Uterus (tissue), 3 donors: ENCODE measurements at regions not wholly inside any gene's neighbourhood (a gene's known extent, or its start where the extent isn't known, plus 50 kb on each side); places are given as distances from the start of the nearest gene placed in this dataset.
"Not testable (repeated sequence)": the region's sequence is repeated elsewhere in the genome, so short reads cannot be mapped to it uniquely, and the experiment has no call there.

ENCODE experiments used
- DNase-seq, 2 donors: peaks; one replicate each; pipeline ENCODE4 v3.0.0-alpha.2; 2019 to 2020
- H3K27ac ChIP-seq, 2 donors: fragments of 200-600 bp; sonication (generic); 1 replicate in 1 of 2; 2 replicates in 1 of 2; pipeline ENCODE4 v1.5.1; 2016 to 2018
- H3K27me3 ChIP-seq, 2 donors: fragments of 200-600 bp; sonication (generic); one replicate each; pipeline ENCODE4 v1.5.1; 2018 to 2019; ENCODE audit warnings: control low read depth in 1 of 2
- H3K36me3 ChIP-seq, 2 donors: fragments of 200-600 bp; sonication (generic); one replicate each; pipeline ENCODE4 v1.5.1; 2019; ENCODE audit warnings: control low read depth in 1 of 2
- H3K4me1 ChIP-seq, 2 donors: fragments of 200-600 bp; sonication (generic); one replicate each; pipeline ENCODE4 v1.5.1; 2018 to 2019; ENCODE audit warnings: control low read depth in 1 of 2
- H3K4me3 ChIP-seq, 2 donors: fragments of 200-600 bp; sonication (generic); 1 replicate in 1 of 2; 2 replicates in 1 of 2; pipeline ENCODE4 v1.5.1; 2018 to 2019; ENCODE audit warnings: mild to moderate bottlenecking in 1 of 2
- H3K9me3 ChIP-seq, 2 donors: fragments of 200-600 bp; sonication (generic); one replicate each; pipeline ENCODE4 v1.5.1; 2019; ENCODE audit warnings: control low read depth in 1 of 2
- POLR2A ChIP-seq, 2 donors: fragments of 450-650 bp; IDR thresholded peaks; one replicate each; pipeline ENCODE4 v1.6.1; 2016; ENCODE audit warnings: antibody characterized with exemption in 2 of 2, mild to moderate bottlenecking in 1 of 2, moderate library complexity in 1 of 2
- intact Hi-C: fragments of 100-400 bp; cut with DNase I; formaldehyde crosslinking; loops from one replicate; pipeline ENCODE4 v1.15.1; 2023; ENCODE audit warnings: low total_unique reads
- TF ChIP-seq, protein P1 (sequence below), 4 experiments: fragments of 200-600 bp in 2 of 4; fragments of 450-650 bp in 2 of 4; sonication (generic) in 2 of 4; IDR thresholded peaks; one replicate each; pipeline ENCODE4 v1.5.1; 2016 to 2019; ENCODE audit warnings: antibody characterized with exemption in 4 of 4, mild to moderate bottlenecking in 2 of 4, moderate library complexity in 1 of 4
- donor health status: DM: yes; HTN: yes; CAD: no.

DNA sequence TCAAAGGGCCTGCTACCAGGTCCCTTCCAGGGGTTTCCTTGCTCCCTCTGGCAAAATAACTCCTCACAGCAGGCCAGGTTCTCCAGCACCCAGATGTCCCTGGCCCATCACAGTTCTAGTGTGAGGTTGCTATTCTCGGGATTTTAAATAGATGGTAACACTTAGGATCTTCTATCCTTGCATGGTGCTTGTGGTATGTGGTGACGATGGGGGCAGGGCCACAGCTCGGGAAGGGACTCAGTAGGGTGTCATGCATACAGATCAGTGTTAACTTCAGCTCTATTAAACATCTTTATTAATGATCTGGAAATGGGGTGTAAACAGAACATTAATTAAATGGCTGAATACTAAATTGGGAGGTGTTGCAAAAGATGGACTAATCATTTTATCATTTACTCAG is 323.8 kb downstream of the QKI start:
- Histone ChIP-seq H3K4me1 (no peaks in the 10 kb centered on the region), H3K36me3 (no peaks in the 10 kb centered on the region), H3K27ac (no peak overlapping the region), H3K4me3 (no peak overlapping the region), H3K9me3 (no peaks in the 10 kb centered on the region), H3K27me3 (no peaks in the 10 kb centered on the region)
- intact Hi-C loops: no loop called here
- no peak for DNase-seq
- TF ChIP-seq POLR2A (IDR thresholded peaks at IDR 0.05): no peak
- TF ChIP-seq, protein P1, sequence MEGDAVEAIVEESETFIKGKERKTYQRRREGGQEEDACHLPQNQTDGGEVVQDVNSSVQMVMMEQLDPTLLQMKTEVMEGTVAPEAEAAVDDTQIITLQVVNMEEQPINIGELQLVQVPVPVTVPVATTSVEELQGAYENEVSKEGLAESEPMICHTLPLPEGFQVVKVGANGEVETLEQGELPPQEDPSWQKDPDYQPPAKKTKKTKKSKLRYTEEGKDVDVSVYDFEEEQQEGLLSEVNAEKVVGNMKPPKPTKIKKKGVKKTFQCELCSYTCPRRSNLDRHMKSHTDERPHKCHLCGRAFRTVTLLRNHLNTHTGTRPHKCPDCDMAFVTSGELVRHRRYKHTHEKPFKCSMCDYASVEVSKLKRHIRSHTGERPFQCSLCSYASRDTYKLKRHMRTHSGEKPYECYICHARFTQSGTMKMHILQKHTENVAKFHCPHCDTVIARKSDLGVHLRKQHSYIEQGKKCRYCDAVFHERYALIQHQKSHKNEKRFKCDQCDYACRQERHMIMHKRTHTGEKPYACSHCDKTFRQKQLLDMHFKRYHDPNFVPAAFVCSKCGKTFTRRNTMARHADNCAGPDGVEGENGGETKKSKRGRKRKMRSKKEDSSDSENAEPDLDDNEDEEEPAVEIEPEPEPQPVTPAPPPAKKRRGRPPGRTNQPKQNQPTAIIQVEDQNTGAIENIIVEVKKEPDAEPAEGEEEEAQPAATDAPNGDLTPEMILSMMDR (IDR thresholded peaks at IDR 0.05): no peak

DNA sequence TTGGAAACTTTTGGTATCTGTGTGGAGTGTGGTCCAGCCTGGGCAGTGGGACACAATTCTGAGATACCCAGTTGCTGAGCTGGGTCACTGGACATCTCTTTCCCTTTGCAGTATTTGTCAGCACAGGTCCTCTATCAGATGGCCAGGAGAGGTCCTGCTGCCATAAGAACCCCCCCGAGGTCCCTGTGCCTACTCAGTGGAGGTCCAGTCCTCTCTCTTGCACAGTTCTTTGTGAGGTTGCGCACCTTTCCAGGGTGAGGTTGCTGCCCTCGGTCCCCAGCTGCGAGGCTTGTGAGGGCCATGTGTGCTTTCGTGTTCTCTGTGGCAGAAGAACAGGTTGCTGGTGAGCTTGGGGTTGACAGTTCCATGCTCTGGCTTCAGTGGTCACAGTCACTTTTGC is 320.6 kb downstream of the QKI start:
- no peaks in the 10 kb centered on the region for H3K36me3 ChIP-seq
- no peaks in the 10 kb centered on the region for H3K27me3 ChIP-seq
- H3K4me1 ChIP-seq: no peaks in the 10 kb centered on the region
- DNase-seq: no peak
- no peak overlapping the region for H3K4me3 ChIP-seq
- TF ChIP-seq POLR2A (IDR thresholded peaks at IDR 0.05): no peak
- TF ChIP-seq, protein P1 (IDR thresholded peaks at IDR 0.05): no peak
- intact Hi-C loops: no loop called here
- no peak overlapping the region for H3K27ac ChIP-seq
- no peaks in the 10 kb centered on the region for H3K9me3 ChIP-seq

DNA sequence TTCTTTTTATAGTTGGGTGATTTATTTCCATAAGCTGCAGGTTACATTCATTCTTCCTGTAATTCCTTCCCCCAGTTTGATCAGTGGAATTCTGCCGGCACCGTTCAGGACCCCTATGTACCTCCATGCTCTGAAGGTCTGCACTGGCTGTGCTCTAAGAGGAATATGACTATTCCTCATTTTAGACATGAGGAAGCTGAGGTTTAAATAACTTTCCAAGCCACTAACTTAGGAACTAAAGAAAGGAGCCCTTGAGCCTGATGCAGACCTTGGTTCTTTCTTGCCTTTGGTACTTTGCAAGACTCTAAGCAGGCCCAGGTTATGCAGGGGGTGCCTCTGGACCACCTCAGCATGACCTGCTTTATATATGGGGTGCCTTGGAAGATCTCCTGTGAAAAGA is 318.5 kb downstream of the QKI start:
- Histone ChIP-seq H3K4me3 (no peak overlapping the region), H3K9me3 (no peaks in the 10 kb centered on the region), H3K27ac (no peak overlapping the region), H3K4me1 (no peaks in the 10 kb centered on the region), H3K27me3 (no peaks in the 10 kb centered on the region), H3K36me3 (no peaks in the 10 kb centered on the region)
- intact Hi-C loops: no loop called here
- DNase-seq: no peak
- no peak for TF ChIP-seq POLR2A (IDR thresholded peaks at IDR 0.05)
- TF ChIP-seq, protein P1 (IDR thresholded peaks at IDR 0.05): no peak

DNA sequence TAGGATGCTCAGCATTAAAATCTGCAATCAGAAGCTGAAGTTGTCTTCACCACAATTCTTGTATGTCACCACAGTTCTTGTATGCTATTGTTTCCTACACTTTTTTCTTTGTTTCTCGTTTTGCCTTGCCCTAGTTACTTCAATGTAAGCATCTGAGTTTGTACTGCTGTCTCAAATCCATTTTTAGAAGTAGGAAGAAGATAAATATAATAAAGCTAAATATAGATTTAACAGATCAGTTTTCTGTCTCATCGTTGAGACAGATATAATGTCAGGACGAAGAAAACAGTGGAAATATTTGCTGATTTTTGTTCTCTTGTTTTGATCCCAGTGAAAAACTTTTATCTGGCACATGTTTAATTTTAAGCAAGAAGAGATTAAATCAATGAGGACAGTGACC is 318.0 kb downstream of the QKI start:
- no peak overlapping the region for H3K4me3 ChIP-seq
- no peaks in the 10 kb centered on the region for H3K4me1 ChIP-seq
- intact Hi-C loops: no loop called here
- H3K36me3 ChIP-seq: no peaks in the 10 kb centered on the region
- no peaks in the 10 kb centered on the region for H3K9me3 ChIP-seq
- no peak overlapping the region for H3K27ac ChIP-seq
- TF ChIP-seq, protein P1 (IDR thresholded peaks at IDR 0.05): no peak
- TF ChIP-seq POLR2A (IDR thresholded peaks at IDR 0.05): no peak
- H3K27me3 ChIP-seq: no peaks in the 10 kb centered on the region
- DNase-seq: no peak

DNA sequence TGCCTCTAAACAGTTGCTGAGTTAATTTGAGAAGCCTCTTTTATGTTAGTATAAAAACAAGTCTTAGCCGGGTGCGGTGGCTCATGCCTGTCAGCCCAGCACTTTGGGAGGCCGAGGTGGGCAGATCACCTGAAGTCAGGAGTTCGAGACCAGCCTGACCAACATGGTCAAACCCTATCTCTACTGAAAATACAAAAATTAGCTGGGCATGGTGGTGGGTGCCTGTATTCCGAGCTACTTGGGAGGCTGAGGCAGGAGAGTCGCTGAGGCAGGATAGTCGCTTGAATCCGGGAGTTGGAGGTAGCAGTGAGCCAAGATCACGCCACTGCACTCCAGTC is 317.5 kb downstream of the QKI start:
- H3K27me3 ChIP-seq, H3K4me3 ChIP-seq, intact Hi-C loops, H3K4me1 ChIP-seq, H3K9me3 ChIP-seq, H3K27ac ChIP-seq, DNase-seq, H3K36me3 ChIP-seq: not testable (repeated sequence)

DNA sequence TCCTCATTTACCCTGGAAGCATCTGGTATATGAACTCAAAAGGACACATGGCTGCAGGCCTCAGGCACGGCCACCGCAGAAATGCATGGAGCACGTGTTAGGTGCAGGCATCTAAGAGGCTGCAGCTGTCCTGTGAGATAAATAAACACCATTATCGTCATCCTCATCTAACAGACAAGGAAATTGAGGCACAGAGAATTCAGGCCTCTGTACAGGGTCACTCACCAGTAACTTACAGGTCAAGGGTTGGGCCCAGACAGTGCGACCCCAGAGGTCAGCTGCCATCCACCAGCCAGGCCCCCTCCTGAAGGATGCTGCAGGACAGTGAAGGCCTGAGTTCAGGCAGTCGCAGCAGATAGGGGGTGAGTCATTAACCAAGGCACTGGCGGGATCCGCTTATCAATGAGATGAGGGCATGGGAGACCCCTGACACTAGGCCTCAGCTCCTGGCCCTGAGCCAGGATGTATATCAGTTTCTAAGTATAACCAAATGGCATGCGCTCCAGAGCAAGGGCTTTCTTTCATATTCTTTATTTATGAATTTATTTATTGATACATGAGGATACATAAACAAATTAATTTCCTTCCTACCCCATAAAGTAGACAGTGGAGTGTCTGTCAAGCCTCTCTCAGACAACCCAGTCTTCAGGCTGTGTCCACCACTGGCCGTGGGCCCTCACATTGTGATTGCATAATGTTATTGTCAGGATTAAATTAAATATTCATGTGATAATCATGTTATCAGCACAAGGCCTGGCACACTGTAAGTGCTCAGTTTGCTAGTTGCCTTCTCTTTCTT is 316.9 kb downstream of the QKI start:
- Histone ChIP-seq H3K27me3 (no peaks in the 10 kb centered on the region), H3K4me1 (no peaks in the 10 kb centered on the region), H3K4me3 (no peak overlapping the region), H3K9me3 (no peaks in the 10 kb centered on the region), H3K27ac (no peak overlapping the region), H3K36me3 (no peaks in the 10 kb centered on the region)
- TF ChIP-seq POLR2A (IDR thresholded peaks at IDR 0.05): no peak
- TF ChIP-seq, protein P1 (IDR thresholded peaks at IDR 0.05): no peak
- DNase-seq: no peak
- intact Hi-C loops: no loop called here
